ENCODE measurements at regions not wholly inside any gene's neighbourhood (a gene's known extent, or its start where the extent isn't known, plus 50 kb on each side); places are given as distances from the start of the nearest gene placed in this dataset.

DNA sequence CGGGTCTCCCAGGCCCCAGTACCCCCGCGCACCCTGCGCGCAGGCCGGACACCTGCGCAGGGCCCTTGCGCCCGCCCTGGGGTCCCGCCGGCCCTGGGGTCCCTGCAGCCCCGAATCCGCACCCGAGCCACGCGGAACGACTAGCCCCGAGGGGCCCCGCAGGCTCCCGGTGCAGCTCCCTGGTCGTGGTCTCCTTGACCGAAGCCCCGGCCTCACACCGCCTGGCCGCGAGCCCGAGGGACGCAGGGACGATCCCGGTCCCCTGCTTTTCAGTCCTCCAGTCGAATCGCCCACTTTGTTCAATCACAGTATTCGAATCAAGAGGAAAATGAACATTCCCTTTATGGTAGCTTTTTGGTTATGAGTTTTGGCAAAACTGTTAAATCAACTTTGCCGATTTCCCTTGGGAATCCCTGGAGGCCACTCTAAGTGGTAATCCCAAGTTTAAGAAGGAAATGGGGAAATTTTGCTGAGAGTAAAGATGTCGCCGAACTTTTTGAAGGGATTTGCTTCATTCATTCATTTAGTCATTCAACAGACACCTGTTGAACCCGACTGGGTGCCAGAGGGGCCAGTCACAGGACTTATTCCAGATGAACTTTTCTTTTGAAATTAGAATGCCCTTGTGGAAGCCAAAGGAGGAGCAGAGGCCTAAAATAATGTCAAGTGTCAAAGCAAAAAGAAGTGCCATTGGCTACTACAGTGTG, 75.0 kb downstream of the ZIC5 start:
- H3K4me2 ChIP-seq (ENCODE audit: insufficient read depth, low read length) = no peak overlapping the region

DNA sequence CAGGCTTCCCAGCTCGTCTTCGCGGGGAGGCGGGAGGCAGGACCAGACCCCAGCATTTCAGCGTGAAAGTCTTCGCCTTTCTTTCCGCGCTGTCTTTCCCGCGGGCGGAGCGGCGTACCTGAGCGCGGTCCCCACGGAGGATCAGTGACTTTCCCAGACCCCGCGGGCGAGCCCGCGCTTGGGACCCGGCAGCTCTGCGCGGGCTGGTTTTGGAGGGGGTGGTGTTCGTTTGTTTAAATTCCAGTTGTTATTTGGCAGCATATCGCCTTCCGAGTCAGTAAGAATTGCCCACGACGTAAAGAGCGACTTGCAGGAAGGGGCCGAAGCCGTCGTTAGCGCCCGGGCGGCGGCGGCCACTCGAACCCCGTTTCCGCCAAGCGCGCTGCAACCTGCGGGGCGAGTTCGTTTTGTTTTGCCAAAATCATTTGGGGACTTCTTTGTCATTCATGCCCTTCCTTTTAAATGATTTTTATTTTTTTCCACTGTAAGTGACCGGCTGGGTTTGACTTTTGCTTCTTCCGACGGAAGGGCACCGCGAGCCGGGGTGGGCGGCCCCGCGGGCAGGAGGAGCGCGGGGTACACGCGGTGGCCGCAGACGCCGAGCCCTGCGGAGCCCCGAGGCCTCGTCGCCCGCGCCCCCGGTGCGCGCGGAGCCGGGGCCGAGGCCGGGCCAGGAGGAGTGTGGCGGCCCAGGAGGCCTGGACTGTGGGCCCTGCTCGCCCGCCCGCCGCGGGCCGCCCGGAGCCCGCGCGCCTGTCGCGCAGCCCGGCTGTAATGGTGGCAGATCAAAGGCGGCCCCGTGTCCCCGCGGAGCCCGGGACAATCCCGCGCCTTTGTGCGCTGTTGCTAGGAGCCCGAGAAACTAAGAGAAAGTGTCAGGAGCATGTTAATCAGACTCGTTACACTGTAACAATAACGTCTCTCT, 75.9 kb downstream of the ZIC5 start:
- DNase-seq = no peak
- Histone ChIP-seq H3K4me1 (ENCODE audit: insufficient read depth, low read length) (no peaks in the 10 kb centered on the region), H3K9me3 (ENCODE audit: insufficient read depth, low read length, severe bottlenecking) (no peaks in the 10 kb centered on the region), H3K27me3 (ENCODE audit: insufficient read depth, low read length, poor library complexity) (no peaks in the 10 kb centered on the region), H3K79me2 (ENCODE audit: insufficient read depth, low read length) (no peaks in the 10 kb centered on the region), H3K4me3 (ENCODE audit: low read depth in 1 of 2, low read length in 2 of 2) (no peak overlapping the region), H3K9ac (ENCODE audit: low read depth, low read length) (no peak overlapping the region), H4K20me1 (ENCODE audit: insufficient read depth, low read length) (no peaks in the 10 kb centered on the region), H3K4me2 (ENCODE audit: insufficient read depth, low read length) (no peak overlapping the region), H3K27ac (ENCODE audit: low read length) (no peak overlapping the region), H3K36me3 (ENCODE audit: insufficient read depth, low read length) (no peaks in the 10 kb centered on the region), H2AFZ (ENCODE audit: low read depth, low read length) (no peak overlapping the region)
- TF ChIP-seq, protein P1, sequence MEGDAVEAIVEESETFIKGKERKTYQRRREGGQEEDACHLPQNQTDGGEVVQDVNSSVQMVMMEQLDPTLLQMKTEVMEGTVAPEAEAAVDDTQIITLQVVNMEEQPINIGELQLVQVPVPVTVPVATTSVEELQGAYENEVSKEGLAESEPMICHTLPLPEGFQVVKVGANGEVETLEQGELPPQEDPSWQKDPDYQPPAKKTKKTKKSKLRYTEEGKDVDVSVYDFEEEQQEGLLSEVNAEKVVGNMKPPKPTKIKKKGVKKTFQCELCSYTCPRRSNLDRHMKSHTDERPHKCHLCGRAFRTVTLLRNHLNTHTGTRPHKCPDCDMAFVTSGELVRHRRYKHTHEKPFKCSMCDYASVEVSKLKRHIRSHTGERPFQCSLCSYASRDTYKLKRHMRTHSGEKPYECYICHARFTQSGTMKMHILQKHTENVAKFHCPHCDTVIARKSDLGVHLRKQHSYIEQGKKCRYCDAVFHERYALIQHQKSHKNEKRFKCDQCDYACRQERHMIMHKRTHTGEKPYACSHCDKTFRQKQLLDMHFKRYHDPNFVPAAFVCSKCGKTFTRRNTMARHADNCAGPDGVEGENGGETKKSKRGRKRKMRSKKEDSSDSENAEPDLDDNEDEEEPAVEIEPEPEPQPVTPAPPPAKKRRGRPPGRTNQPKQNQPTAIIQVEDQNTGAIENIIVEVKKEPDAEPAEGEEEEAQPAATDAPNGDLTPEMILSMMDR (IDR thresholded peaks at IDR 0.05; ENCODE audit: borderline replicate concordance, extremely low read depth, low read length, poor library complexity, severe bottlenecking) = no peak
- no peak for TF ChIP-seq EZH2 (IDR thresholded peaks at IDR 0.05; ENCODE audit: borderline replicate concordance, low read depth, low read length, severe bottlenecking)
- ATAC-seq (ENCODE audit: insufficient read depth, low read depth) = no peak

More for the DNA sequence above, 75.0 kb downstream of the ZIC5 start:
- Histone ChIP-seq H3K9me3 (ENCODE audit: insufficient read depth, low read length, severe bottlenecking) (no peaks in the 10 kb centered on the region), H2AFZ (ENCODE audit: low read depth, low read length) (no peak overlapping the region), H3K79me2 (ENCODE audit: insufficient read depth, low read length) (no peaks in the 10 kb centered on the region), H3K27me3 (ENCODE audit: insufficient read depth, low read length, poor library complexity) (no peaks in the 10 kb centered on the region), H3K4me1 (ENCODE audit: insufficient read depth, low read length) (no peaks in the 10 kb centered on the region), H3K9ac (ENCODE audit: low read depth, low read length) (no peak overlapping the region), H4K20me1 (ENCODE audit: insufficient read depth, low read length) (no peaks in the 10 kb centered on the region), H3K27ac (ENCODE audit: low read length) (no peak overlapping the region), H3K4me3 (ENCODE audit: low read depth in 1 of 2, low read length in 2 of 2) (no peak overlapping the region), H3K36me3 (ENCODE audit: insufficient read depth, low read length) (no peaks in the 10 kb centered on the region)
- TF ChIP-seq, protein P1 (IDR thresholded peaks at IDR 0.05; ENCODE audit: borderline replicate concordance, extremely low read depth, low read length, poor library complexity, severe bottlenecking) = no peak
- TF ChIP-seq EZH2 (IDR thresholded peaks at IDR 0.05; ENCODE audit: borderline replicate concordance, low read depth, low read length, severe bottlenecking) = no peak
- ATAC-seq (ENCODE audit: insufficient read depth, low read depth) (no peak), DNase-seq (no peak)

DNA sequence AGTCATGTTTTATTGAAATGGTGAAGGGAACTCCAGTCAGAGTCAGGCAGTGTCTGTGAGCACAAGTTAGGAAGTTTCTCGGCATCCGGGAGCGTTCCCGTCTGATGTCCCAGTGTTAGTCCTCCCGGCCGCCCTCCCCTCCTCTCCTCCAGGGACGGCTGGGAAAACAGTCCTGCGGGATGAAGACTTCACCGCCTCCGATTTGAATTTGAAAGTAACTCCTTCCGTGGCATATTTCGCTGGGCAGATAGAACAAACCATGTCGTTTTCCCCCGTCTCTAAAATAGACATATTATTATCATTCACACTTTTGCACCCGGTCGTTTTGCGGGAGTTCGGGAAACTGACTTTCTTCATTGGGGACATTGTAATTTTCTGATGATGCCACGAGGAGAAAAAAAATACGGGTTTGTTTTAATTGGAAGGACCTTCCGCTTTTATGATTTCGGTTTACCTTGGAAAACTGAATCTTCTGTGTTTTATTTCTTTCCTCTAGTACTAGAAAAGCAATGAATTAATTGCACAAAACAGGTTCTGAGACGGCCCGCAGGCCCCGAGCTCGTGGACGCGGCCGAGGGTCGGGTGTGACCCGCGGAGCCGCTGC, 76.6 kb downstream of the ZIC5 start:
- no peaks in the 10 kb centered on the region for H3K9me3 ChIP-seq (ENCODE audit: insufficient read depth, low read length, severe bottlenecking)
- DNase-seq = no peak
- no peak for ATAC-seq (ENCODE audit: insufficient read depth, low read depth)
- TF ChIP-seq EZH2 (IDR thresholded peaks at IDR 0.05; ENCODE audit: borderline replicate concordance, low read depth, low read length, severe bottlenecking) = no peak
- TF ChIP-seq, protein P1 (IDR thresholded peaks at IDR 0.05; ENCODE audit: borderline replicate concordance, extremely low read depth, low read length, poor library complexity, severe bottlenecking) = no peak
- no peaks in the 10 kb centered on the region for H3K4me1 ChIP-seq (ENCODE audit: insufficient read depth, low read length)
- no peak overlapping the region for H2AFZ ChIP-seq (ENCODE audit: low read depth, low read length)
- H3K36me3 ChIP-seq (ENCODE audit: insufficient read depth, low read length) = no peaks in the 10 kb centered on the region
- H3K79me2 ChIP-seq (ENCODE audit: insufficient read depth, low read length) = no peaks in the 10 kb centered on the region
- H3K9ac ChIP-seq (ENCODE audit: low read depth, low read length) = no peak overlapping the region
- no peaks in the 10 kb centered on the region for H4K20me1 ChIP-seq (ENCODE audit: insufficient read depth, low read length)
- no peak overlapping the region for H3K4me2 ChIP-seq (ENCODE audit: insufficient read depth, low read length)
- no peak overlapping the region for H3K4me3 ChIP-seq (ENCODE audit: low read depth in 1 of 2, low read length in 2 of 2)
- no peak overlapping the region for H3K27ac ChIP-seq (ENCODE audit: low read length)
- no peaks in the 10 kb centered on the region for H3K27me3 ChIP-seq (ENCODE audit: insufficient read depth, low read length, poor library complexity)
